ENCODE measurements at regions not wholly inside any gene's neighbourhood (a gene's known extent, or its start where the extent isn't known, plus 50 kb on each side); places are given as distances from the start of the nearest gene placed in this dataset.
"Not testable (repeated sequence)": the region's sequence is repeated elsewhere in the genome, so short reads cannot be mapped to it uniquely, and the experiment has no call there.

- H3K4me1 ChIP-seq (ENCODE audit: control insufficient read depth, insufficient read depth, low read length), result no peaks in the 10 kb centered on the region
- no peaks in the 10 kb centered on the region for H3K9me3 ChIP-seq (ENCODE audit: control insufficient read depth in 2 of 2, low read length in 2 of 2)
- no peak overlapping the region for H3K27ac ChIP-seq (ENCODE audit: low read length)
- H3K9ac ChIP-seq (ENCODE audit: low read length in 2 of 2), result no peak overlapping the region
- no peaks in the 10 kb centered on the region for H3K27me3 ChIP-seq (ENCODE audit: control insufficient read depth in 1 of 2, insufficient read depth in 2 of 2, low read length in 2 of 2)
- H3K36me3 ChIP-seq (ENCODE audit: control insufficient read depth in 2 of 2, insufficient read depth in 2 of 2, low read length in 2 of 2), result no peaks in the 10 kb centered on the region
- no peak overlapping the region for H3K4me3 ChIP-seq (ENCODE audit: low read length in 2 of 2)
Observed at GRCh38 chr16:60091529-60091928, 1357.4 kb upstream of the GOT2 start.

- H3K4me1 ChIP-seq (ENCODE audit: control insufficient read depth, insufficient read depth, low read length), result no peaks in the 10 kb centered on the region
- no peak overlapping the region for H3K4me3 ChIP-seq (ENCODE audit: low read length in 2 of 2)
- no peaks in the 10 kb centered on the region for H3K9me3 ChIP-seq (ENCODE audit: control insufficient read depth in 2 of 2, low read length in 2 of 2)
- no peak overlapping the region for H3K9ac ChIP-seq (ENCODE audit: low read length in 2 of 2)
- H3K36me3 ChIP-seq (ENCODE audit: control insufficient read depth in 2 of 2, insufficient read depth in 2 of 2, low read length in 2 of 2), result no peaks in the 10 kb centered on the region
- no peaks in the 10 kb centered on the region for H3K27me3 ChIP-seq (ENCODE audit: control insufficient read depth in 1 of 2, insufficient read depth in 2 of 2, low read length in 2 of 2)
- H3K27ac ChIP-seq (ENCODE audit: low read length), result no peak overlapping the region
Observed at GRCh38 chr16:60091071-60091470, 1357.0 kb upstream of the GOT2 start.

- Histone ChIP-seq H3K9me3 (ENCODE audit: control insufficient read depth in 2 of 2, low read length in 2 of 2) (no peaks in the 10 kb centered on the region), H3K27me3 (ENCODE audit: control insufficient read depth in 1 of 2, insufficient read depth in 2 of 2, low read length in 2 of 2) (no peaks in the 10 kb centered on the region), H3K4me3 (ENCODE audit: low read length in 2 of 2) (no peak overlapping the region), H3K9ac (ENCODE audit: low read length in 2 of 2) (no peak overlapping the region), H3K4me1 (ENCODE audit: control insufficient read depth, insufficient read depth, low read length) (no peaks in the 10 kb centered on the region), H3K36me3 (ENCODE audit: control insufficient read depth in 2 of 2, insufficient read depth in 2 of 2, low read length in 2 of 2) (no peaks in the 10 kb centered on the region), H3K27ac (ENCODE audit: low read length) (no peak overlapping the region)
Observed at GRCh38 chr16:60087530-60087929, 1353.4 kb upstream of the GOT2 start.

- not testable (repeated sequence) for H3K4me3 ChIP-seq (ENCODE audit: low read length in 2 of 2); H3K27ac ChIP-seq (ENCODE audit: low read length); H3K36me3 ChIP-seq (ENCODE audit: control insufficient read depth in 2 of 2, insufficient read depth in 2 of 2, low read length in 2 of 2); H3K4me1 ChIP-seq (ENCODE audit: control insufficient read depth, insufficient read depth, low read length); H3K27me3 ChIP-seq (ENCODE audit: control insufficient read depth in 1 of 2, insufficient read depth in 2 of 2, low read length in 2 of 2); H3K9me3 ChIP-seq (ENCODE audit: control insufficient read depth in 2 of 2, low read length in 2 of 2); H3K9ac ChIP-seq (ENCODE audit: low read length in 2 of 2)
Observed at GRCh38 chr16:60078819-60079218, 1344.7 kb upstream of the GOT2 start.

GRCh38 chr16:60077861-60078260 lies 1343.7 kb upstream of the GOT2 start:
- H3K4me3 ChIP-seq (ENCODE audit: low read length in 2 of 2), result no peak overlapping the region
- H3K27me3 ChIP-seq (ENCODE audit: control insufficient read depth in 1 of 2, insufficient read depth in 2 of 2, low read length in 2 of 2), result no peaks in the 10 kb centered on the region
- no peak overlapping the region for H3K27ac ChIP-seq (ENCODE audit: low read length)
- no peaks in the 10 kb centered on the region for H3K9me3 ChIP-seq (ENCODE audit: control insufficient read depth in 2 of 2, low read length in 2 of 2)
- no peak overlapping the region for H3K9ac ChIP-seq (ENCODE audit: low read length in 2 of 2)
- H3K4me1 ChIP-seq (ENCODE audit: control insufficient read depth, insufficient read depth, low read length), result no peaks in the 10 kb centered on the region
- H3K36me3 ChIP-seq (ENCODE audit: control insufficient read depth in 2 of 2, insufficient read depth in 2 of 2, low read length in 2 of 2), result no peaks in the 10 kb centered on the region

- no peak overlapping the region for H3K4me3 ChIP-seq (ENCODE audit: low read length in 2 of 2)
- H3K9me3 ChIP-seq (ENCODE audit: control insufficient read depth in 2 of 2, low read length in 2 of 2), result no peaks in the 10 kb centered on the region
- H3K4me1 ChIP-seq (ENCODE audit: control insufficient read depth, insufficient read depth, low read length), result no peaks in the 10 kb centered on the region
- H3K9ac ChIP-seq (ENCODE audit: low read length in 2 of 2), result no peak overlapping the region
- H3K36me3 ChIP-seq (ENCODE audit: control insufficient read depth in 2 of 2, insufficient read depth in 2 of 2, low read length in 2 of 2), result no peaks in the 10 kb centered on the region
- no peaks in the 10 kb centered on the region for H3K27me3 ChIP-seq (ENCODE audit: control insufficient read depth in 1 of 2, insufficient read depth in 2 of 2, low read length in 2 of 2)
- H3K27ac ChIP-seq (ENCODE audit: low read length), result no peak overlapping the region
Observed at GRCh38 chr16:60074378-60074777, 1340.3 kb upstream of the GOT2 start.

GRCh38 chr16:60073376-60073775 lies 1339.3 kb upstream of the GOT2 start:
- H3K27me3 ChIP-seq (ENCODE audit: control insufficient read depth in 1 of 2, insufficient read depth in 2 of 2, low read length in 2 of 2), result no peaks in the 10 kb centered on the region
- H3K4me1 ChIP-seq (ENCODE audit: control insufficient read depth, insufficient read depth, low read length), result no peaks in the 10 kb centered on the region
- H3K9ac ChIP-seq (ENCODE audit: low read length in 2 of 2), result no peak overlapping the region
- H3K9me3 ChIP-seq (ENCODE audit: control insufficient read depth in 2 of 2, low read length in 2 of 2), result no peaks in the 10 kb centered on the region
- H3K36me3 ChIP-seq (ENCODE audit: control insufficient read depth in 2 of 2, insufficient read depth in 2 of 2, low read length in 2 of 2), result no peaks in the 10 kb centered on the region
- no peak overlapping the region for H3K27ac ChIP-seq (ENCODE audit: low read length)
- H3K4me3 ChIP-seq (ENCODE audit: low read length in 2 of 2), result no peak overlapping the region

- no peak overlapping the region for H3K9ac ChIP-seq (ENCODE audit: low read length in 2 of 2)
- no peaks in the 10 kb centered on the region for H3K4me1 ChIP-seq (ENCODE audit: control insufficient read depth, insufficient read depth, low read length)
- no peaks in the 10 kb centered on the region for H3K27me3 ChIP-seq (ENCODE audit: control insufficient read depth in 1 of 2, insufficient read depth in 2 of 2, low read length in 2 of 2)
- no peak overlapping the region for H3K27ac ChIP-seq (ENCODE audit: low read length)
- H3K9me3 ChIP-seq (ENCODE audit: control insufficient read depth in 2 of 2, low read length in 2 of 2), result no peaks in the 10 kb centered on the region
- H3K4me3 ChIP-seq (ENCODE audit: low read length in 2 of 2), result no peak overlapping the region
- H3K36me3 ChIP-seq (ENCODE audit: control insufficient read depth in 2 of 2, insufficient read depth in 2 of 2, low read length in 2 of 2), result no peaks in the 10 kb centered on the region
Observed at GRCh38 chr16:60064026-60064425, 1329.9 kb upstream of the GOT2 start.

GRCh38 chr16:60061396-60061795 lies 1327.3 kb upstream of the GOT2 start:
- Histone ChIP-seq H3K4me3 (ENCODE audit: low read length in 2 of 2) (no peak overlapping the region), H3K4me1 (ENCODE audit: control insufficient read depth, insufficient read depth, low read length) (no peaks in the 10 kb centered on the region), H3K9ac (ENCODE audit: low read length in 2 of 2) (no peak overlapping the region), H3K27me3 (ENCODE audit: control insufficient read depth in 1 of 2, insufficient read depth in 2 of 2, low read length in 2 of 2) (no peaks in the 10 kb centered on the region), H3K27ac (ENCODE audit: low read length) (no peak overlapping the region), H3K36me3 (ENCODE audit: control insufficient read depth in 2 of 2, insufficient read depth in 2 of 2, low read length in 2 of 2) (no peaks in the 10 kb centered on the region), H3K9me3 (ENCODE audit: control insufficient read depth in 2 of 2, low read length in 2 of 2) (no peaks in the 10 kb centered on the region)

GRCh38 chr16:60060731-60061130 lies 1326.6 kb upstream of the GOT2 start:
- H3K36me3 ChIP-seq (ENCODE audit: control insufficient read depth in 2 of 2, insufficient read depth in 2 of 2, low read length in 2 of 2), result no peaks in the 10 kb centered on the region
- H3K27ac ChIP-seq (ENCODE audit: low read length), result no peak overlapping the region
- no peak overlapping the region for H3K4me3 ChIP-seq (ENCODE audit: low read length in 2 of 2)
- no peaks in the 10 kb centered on the region for H3K4me1 ChIP-seq (ENCODE audit: control insufficient read depth, insufficient read depth, low read length)
- no peaks in the 10 kb centered on the region for H3K9me3 ChIP-seq (ENCODE audit: control insufficient read depth in 2 of 2, low read length in 2 of 2)
- H3K9ac ChIP-seq (ENCODE audit: low read length in 2 of 2), result no peak overlapping the region
- H3K27me3 ChIP-seq (ENCODE audit: control insufficient read depth in 1 of 2, insufficient read depth in 2 of 2, low read length in 2 of 2), result no peaks in the 10 kb centered on the region

- Histone ChIP-seq H3K27ac (ENCODE audit: low read length) (no peak overlapping the region), H3K4me1 (ENCODE audit: control insufficient read depth, insufficient read depth, low read length) (no peaks in the 10 kb centered on the region), H3K9me3 (ENCODE audit: control insufficient read depth in 2 of 2, low read length in 2 of 2) (no peaks in the 10 kb centered on the region), H3K9ac (ENCODE audit: low read length in 2 of 2) (no peak overlapping the region), H3K4me3 (ENCODE audit: low read length in 2 of 2) (no peak overlapping the region), H3K27me3 (ENCODE audit: control insufficient read depth in 1 of 2, insufficient read depth in 2 of 2, low read length in 2 of 2) (no peaks in the 10 kb centered on the region), H3K36me3 (ENCODE audit: control insufficient read depth in 2 of 2, insufficient read depth in 2 of 2, low read length in 2 of 2) (no peaks in the 10 kb centered on the region)
Observed at GRCh38 chr16:60059141-60059540, 1325.0 kb upstream of the GOT2 start.

GRCh38 chr16:60041671-60042070 lies 1307.6 kb upstream of the GOT2 start:
- Histone ChIP-seq H3K4me3 (ENCODE audit: low read length in 2 of 2) (no peak overlapping the region), H3K27me3 (ENCODE audit: control insufficient read depth in 1 of 2, insufficient read depth in 2 of 2, low read length in 2 of 2) (no peaks in the 10 kb centered on the region), H3K9ac (ENCODE audit: low read length in 2 of 2) (no peak overlapping the region), H3K36me3 (ENCODE audit: control insufficient read depth in 2 of 2, insufficient read depth in 2 of 2, low read length in 2 of 2) (no peaks in the 10 kb centered on the region), H3K9me3 (ENCODE audit: control insufficient read depth in 2 of 2, low read length in 2 of 2) (no peaks in the 10 kb centered on the region), H3K27ac (ENCODE audit: low read length) (no peak overlapping the region), H3K4me1 (ENCODE audit: control insufficient read depth, insufficient read depth, low read length) (no peaks in the 10 kb centered on the region)
